ENCODE measurements at regions not wholly inside any gene's neighbourhood (a gene's known extent, or its start where the extent isn't known, plus 50 kb on each side); places are given as distances from the start of the nearest gene placed in this dataset.

- TF ChIP-seq MAX (CRISPR knock-in tag; IDR thresholded peaks at IDR 0.05) (no peak), TEAD4 (IDR thresholded peaks at IDR 0.05; ENCODE audit: low read length) (no peak), TEAD4 (CRISPR knock-in tag; IDR thresholded peaks at IDR 0.05; ENCODE audit: borderline replicate concordance) (no peak), SMARCB1 (IDR thresholded peaks at IDR 0.05; ENCODE audit: insufficient read length, low read depth) (no peak), CTCF (IDR thresholded peaks at IDR 0.05 in 2 of 3, conservative IDR thresholded peaks at IDR 0.05 in 1 of 3; ENCODE audit: insufficient read depth in 2 of 3, low read depth in 1 of 3, low read length in 3 of 3) (no peak), MEIS2 (IDR thresholded peaks at IDR 0.05; ENCODE audit: partially characterized antibody) (no peak), ZNF639 (CRISPR knock-in tag; conservative IDR thresholded peaks at IDR 0.05 in 1 of 2, IDR thresholded peaks at IDR 0.05 in 1 of 2) (no peak), ELF2 (CRISPR knock-in tag; IDR thresholded peaks at IDR 0.05) (no peak), TSHZ1 (CRISPR knock-in tag; IDR thresholded peaks at IDR 0.05) (no peak), HEY1 (CRISPR knock-in tag; IDR thresholded peaks at IDR 0.05; ENCODE audit: borderline replicate concordance) (no peak), POLR2A (conservative IDR thresholded peaks at IDR 0.05) (no peak)
These were observed 241.0 kb downstream of the NSUN3 start for GRCh38 chr3:94303897-94304296.

All from K562 (cell line).